ENCODE measurements at regions not wholly inside any gene's neighbourhood (a gene's known extent, or its start where the extent isn't known, plus 50 kb on each side); places are given as distances from the start of the nearest gene placed in this dataset.

DNA sequence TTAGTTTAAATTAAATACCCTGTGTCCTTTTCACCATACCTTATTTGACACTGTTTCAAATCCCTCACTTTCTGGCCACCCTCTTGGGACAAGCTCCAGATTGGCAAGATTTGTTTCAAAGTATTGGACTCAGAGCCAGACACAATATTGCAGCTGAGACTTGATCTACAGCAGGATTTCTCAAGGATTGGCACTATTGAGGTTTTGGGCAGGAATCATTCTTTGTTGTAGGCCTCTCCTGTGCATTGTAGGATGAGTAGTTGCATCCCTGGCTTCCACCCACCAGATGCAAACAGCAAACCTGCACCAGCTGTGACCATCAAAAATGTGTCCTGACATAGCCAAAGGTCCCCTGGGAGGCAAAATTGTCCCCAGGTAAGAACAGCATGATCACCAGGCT, 181.2 kb downstream of the CHD9NB start:
- TF ChIP-seq, protein P1, sequence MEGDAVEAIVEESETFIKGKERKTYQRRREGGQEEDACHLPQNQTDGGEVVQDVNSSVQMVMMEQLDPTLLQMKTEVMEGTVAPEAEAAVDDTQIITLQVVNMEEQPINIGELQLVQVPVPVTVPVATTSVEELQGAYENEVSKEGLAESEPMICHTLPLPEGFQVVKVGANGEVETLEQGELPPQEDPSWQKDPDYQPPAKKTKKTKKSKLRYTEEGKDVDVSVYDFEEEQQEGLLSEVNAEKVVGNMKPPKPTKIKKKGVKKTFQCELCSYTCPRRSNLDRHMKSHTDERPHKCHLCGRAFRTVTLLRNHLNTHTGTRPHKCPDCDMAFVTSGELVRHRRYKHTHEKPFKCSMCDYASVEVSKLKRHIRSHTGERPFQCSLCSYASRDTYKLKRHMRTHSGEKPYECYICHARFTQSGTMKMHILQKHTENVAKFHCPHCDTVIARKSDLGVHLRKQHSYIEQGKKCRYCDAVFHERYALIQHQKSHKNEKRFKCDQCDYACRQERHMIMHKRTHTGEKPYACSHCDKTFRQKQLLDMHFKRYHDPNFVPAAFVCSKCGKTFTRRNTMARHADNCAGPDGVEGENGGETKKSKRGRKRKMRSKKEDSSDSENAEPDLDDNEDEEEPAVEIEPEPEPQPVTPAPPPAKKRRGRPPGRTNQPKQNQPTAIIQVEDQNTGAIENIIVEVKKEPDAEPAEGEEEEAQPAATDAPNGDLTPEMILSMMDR (IDR thresholded peaks at IDR 0.05): no peak
- TF ChIP-seq POLR2A (IDR thresholded peaks at IDR 0.05): no peak
- TF ChIP-seq POLR2AphosphoS5 (IDR thresholded peaks at IDR 0.05): no peak
- no peak for TF ChIP-seq EP300 (IDR thresholded peaks at IDR 0.05; ENCODE audit: low read depth)

Measured in transverse colon (tissue), 4 donors.